NCI-H1417 (cell line): ENCODE measurements at regions not wholly inside any gene's neighbourhood (a gene's known extent, or its start where the extent isn't known, plus 50 kb on each side); places are given as distances from the start of the nearest gene placed in this dataset.
"Not testable (repeated sequence)": the region's sequence is repeated elsewhere in the genome, so short reads cannot be mapped to it uniquely, and the experiment has no call there.

Experiments used
- DNase-seq, 3 experiments: peaks; one replicate each; lab custom pipeline; 2025; lab: John Stamatoyannopoulos, UW

DNA sequence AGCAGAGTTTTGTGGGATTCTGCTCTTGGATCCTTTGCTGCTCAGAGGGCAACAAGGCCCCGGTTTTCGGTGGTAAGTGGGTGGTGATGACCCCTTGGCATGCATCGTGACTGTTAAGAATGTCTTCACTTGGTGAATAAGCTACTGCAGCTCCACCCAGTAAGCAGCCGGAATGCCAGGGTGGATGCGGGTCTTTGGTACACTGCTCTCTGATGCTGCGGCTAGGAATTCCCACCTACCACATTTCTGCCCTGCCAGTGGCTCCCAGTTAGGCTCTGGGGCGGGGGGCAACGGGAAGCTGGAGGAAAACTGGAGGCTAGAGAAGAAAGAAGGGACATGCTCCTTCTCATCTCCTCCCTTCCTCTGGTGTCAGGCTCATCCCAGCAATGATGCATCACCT, 180.4 kb upstream of the GALNT2 start:
- no peak for DNase-seq

DNA sequence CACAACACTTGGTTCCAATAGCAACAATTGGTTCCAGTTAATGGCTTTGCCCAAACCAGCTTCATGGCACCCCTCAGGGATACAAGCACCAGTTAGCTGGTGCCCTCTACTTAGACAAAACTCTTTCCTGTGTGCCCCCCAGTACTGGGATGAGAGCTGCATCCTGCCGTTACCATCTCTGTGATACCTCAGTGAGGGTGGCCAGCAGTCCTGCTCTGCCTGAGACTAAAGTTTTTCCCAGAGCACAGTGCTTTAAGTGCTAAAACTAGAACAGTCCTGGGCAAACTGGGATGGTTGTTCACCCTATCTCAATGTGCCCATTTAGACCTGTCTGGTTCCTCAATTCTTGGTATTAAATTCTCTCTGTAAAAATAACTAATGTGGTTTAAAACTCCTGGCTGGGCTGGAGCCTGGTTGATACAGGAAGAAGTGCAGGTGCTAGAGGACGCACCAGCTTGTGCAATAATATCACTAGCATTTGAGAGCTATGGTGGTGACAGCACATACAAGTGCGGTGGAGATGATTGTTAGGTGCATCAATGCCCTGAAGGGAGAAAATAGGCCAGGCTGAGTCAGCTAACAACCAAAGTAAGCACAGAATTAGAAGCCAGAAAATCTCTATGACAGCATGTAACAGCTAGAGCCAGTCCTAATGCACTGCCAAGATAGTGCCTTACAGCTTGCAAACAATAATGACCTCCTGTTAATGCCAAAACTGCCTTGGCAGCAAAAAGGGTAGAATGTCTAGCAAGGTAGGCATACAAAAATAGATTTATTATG, 179.8 kb upstream of the GALNT2 start:
- DNase-seq = no peak

DNA sequence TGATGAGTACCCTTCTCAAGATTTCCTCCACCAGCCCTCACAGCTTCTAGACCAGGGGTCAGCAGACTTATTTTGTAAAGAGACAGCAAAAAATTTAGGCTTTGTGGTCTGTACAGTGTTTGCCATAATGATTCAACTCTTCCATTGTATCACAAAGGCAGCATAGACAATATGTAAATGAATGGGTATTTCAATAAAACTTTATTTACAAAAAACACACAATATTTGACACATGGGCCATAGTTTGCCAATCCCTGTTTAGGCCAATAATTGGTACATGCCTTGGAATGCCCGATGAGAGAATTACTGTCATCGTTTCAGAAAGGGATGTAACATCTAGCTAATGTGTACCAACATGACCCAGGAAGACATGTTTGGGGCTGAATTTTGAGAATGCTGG, 178.9 kb upstream of the GALNT2 start:
- no peak for DNase-seq

GRCh38 chr1:229888561-229889001, 178.5 kb upstream of the GALNT2 start:
- DNase-seq = no peak

- no peak for DNase-seq
Observed at GRCh38 chr1:229889031-229889517, 178.0 kb upstream of the GALNT2 start.

GRCh38 chr1:229891227-229891626, 175.8 kb upstream of the GALNT2 start:
- DNase-seq = no peak

DNA sequence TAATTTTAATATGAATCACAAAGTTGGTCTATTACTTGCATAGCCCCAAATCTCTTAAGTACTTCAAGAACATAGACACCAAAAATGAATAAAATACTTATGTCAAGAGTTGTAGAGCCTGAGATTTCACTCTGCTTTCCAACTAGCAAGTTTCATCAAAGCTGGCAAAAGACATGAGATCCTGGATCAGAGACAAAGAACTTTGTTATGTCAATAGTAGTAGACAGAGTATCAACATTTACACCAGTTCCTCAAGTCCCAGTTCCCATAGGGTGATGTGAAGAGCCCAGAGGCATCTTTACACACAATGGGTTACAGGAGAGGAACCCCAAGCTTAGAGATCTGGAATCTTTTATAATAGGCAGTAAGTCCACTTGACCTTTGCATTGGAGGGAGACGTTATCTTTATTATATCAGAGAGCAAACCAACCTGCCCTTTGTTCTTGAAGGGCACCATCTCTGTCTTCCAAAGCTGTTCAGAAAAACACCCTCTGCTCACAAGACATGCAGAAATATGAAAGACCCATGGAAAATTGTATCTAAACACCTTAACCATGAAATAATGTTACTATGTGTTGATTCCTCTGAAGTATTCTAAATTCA, 174.4 kb upstream of the GALNT2 start:
- no peak for DNase-seq

- DNase-seq = peak in 2 of 3 experiments; percentile 74 to 93
Observed at GRCh38 chr1:229893762-229894444, 173.1 kb upstream of the GALNT2 start.

DNA sequence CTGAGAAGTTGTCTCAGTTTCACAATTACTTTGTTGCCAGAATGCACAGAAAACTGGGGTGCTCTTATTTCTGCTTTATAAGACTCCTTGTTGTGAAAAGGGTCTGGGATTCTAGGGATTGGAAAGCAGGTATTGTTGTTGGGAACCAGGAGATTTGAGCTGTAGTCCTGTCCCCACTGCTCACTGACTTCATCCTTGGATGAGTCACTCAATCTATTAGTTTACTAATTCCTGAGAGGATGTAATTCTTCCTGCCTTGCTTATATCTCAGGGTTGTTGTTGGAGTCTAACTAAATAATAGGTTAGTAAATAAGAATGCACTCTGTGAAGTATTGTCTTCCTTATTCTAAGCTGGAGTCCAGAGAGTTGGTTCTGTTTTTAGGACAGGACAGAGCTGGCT, 172.5 kb upstream of the GALNT2 start:
- DNase-seq = no peak

DNA sequence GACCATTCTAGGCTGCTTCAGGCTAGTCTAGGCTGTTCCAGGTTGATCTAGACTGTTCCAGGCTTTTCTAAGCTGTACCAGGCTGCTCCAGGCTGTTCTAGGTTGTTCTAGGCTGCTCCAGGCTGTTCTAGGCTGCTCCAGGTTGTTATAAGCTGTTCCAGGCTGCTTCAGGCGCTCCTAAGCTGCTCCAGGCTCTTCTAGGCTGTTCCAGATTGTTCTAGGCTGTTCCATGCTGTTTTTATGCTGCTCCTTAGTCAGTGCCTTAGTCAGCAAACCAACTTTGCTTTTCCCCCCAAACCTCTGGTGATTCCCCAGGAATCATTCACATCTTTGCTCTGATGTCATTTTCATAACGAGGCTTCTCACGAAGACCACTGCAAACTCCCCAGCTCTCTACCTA, 171.4 kb upstream of the GALNT2 start:
- no peak for DNase-seq

GRCh38 chr1:229896306-229896705, 170.7 kb upstream of the GALNT2 start:
- DNase-seq = no peak

DNA sequence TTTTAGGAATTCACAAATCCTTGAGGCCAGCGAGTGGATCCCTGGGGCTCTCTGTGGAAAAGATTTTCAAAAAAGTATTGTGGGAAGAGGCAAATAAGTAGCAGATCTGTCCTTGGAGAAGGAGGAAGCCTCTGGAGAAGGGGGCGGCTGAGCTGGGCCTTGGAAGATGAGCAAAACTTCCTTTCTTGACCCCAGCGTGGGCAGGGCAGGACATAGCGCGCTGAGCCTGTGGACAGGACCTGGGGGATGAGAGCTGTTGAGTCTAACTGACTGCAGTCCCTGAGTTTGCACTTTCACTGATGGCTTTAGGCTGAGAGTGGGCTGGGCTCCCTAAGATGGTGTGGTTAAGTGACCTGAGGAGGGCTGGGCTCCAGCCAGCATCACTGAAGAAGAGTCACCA, 170.2 kb upstream of the GALNT2 start:
- no peak for DNase-seq

- no peak for DNase-seq
Observed at GRCh38 chr1:229897501-229897900, 169.5 kb upstream of the GALNT2 start.

DNA sequence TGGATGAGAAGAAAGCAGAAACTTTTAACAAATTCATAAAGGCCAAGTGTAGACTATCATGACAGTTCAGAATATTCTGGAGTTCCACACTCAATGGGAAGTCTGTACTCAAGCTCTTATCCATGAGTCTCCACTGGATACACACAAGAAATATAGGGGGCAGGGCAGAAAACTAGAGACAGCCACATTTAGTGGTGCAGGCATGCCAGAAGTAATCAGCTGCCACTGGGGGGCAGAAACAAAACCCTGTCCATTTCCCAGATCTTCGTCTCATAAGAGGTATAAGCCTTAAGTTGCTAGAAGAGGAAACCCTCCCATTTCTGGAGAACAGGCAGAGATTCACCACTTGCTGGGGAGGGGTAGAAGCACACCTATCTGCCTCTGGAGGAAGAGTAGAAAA, 166.8 kb upstream of the GALNT2 start:
- no peak for DNase-seq

GRCh38 chr1:229905031-229905545, 161.9 kb upstream of the GALNT2 start:
- DNase-seq = no peak

DNA sequence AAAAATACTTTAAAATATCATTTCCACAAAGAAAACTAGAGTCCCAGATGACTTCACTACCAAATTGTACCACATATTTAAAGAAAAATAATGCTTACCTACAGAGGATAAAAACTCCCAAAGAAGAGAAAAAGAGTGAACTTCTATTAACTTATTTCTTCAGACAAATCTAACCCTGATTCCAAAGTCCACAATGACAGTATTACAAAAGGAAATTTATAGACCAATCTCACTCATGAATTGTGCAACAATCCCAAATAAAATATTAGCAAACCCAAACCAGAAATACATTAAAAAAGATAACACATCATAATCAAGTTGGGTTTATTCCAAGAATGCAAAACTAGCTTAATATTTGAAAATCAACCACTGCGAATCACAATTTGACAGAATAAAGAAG, 161.4 kb upstream of the GALNT2 start:
- DNase-seq = no peak

- DNase-seq = peak; percentile 26 to 66 (median 60)
Observed at GRCh38 chr1:229907884-229908638, 159.0 kb upstream of the GALNT2 start.

DNA sequence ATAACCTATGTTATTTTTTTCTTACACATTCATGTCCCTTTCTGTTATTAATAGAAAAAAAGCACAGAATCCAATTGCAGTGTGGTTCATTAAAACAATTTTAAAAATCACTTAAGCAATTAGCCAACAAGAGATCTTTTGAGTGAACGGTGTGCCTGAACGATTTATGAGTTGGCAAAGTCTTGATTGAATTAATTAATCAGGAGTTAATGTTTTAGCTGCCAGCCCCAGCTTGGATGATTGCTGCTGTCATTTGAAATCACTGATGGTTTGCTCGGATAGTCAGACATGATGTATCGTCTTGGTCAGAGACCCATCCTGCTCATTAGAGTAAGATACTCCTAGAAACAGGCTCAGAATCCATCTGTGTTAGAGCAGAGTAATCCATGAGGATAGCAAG, 158.3 kb upstream of the GALNT2 start:
- peak in 1 of 3 experiments; percentile 48 for DNase-seq

GRCh38 chr1:229913489-229913888, 153.5 kb upstream of the GALNT2 start:
- peak in 2 of 3 experiments; percentile 14 to 35 for DNase-seq

DNA sequence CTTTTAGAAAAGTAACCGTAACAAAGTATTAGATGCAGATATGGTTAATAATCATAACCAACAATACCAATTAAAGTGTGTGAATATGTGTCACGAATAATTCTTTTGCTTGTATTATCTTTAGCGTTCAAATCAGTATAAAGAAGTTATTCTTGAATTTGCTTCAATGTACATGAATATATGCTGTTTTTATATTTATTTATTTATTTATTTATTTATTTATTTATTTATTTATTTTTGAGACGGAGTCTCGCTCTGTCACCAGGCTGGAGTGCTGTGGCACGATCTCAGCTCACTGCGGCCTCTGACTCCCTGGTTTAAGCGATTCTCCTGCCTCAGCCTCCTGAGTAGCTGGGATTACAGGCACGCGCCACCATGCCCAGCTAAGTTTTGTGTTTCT, 147.6 kb upstream of the GALNT2 start:
- not testable (repeated sequence) for DNase-seq

GRCh38 chr1:229920683-229921082, 146.4 kb upstream of the GALNT2 start:
- DNase-seq = no peak

DNA sequence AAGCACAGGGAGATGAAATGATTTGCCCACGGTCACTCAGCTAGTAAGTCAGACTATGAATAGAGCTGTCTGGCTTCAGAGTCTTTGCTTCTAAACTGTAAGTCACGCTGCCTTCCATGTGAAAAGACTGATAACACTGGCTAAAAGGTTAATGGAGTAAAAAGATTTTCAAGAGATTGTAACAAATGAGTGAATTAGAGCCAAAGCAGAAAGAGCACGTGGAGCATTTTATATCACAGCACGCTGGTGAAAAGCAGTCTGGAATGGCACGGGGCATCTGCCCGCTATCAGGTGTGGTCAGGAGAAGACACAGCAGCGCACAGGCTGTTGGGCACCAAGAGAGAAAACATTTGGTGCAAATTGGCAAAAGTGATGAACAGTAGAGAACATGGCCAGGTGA, 144.8 kb upstream of the GALNT2 start:
- no peak for DNase-seq
